ENCODE measurements at regions not wholly inside any gene's neighbourhood (a gene's known extent, or its start where the extent isn't known, plus 50 kb on each side); places are given as distances from the start of the nearest gene placed in this dataset.
"Not testable (repeated sequence)": the region's sequence is repeated elsewhere in the genome, so short reads cannot be mapped to it uniquely, and the experiment has no call there.

- no peak for DNase-seq (ENCODE audit: low spot score)
These were observed 330.6 kb upstream of the EPHA6 start for GRCh38 chr3:96483781-96484180.

GRCh38 chr3:96488708-96489107 is 325.7 kb upstream of the EPHA6 start:
- DNase-seq (ENCODE audit: low spot score), result no peak

- DNase-seq (ENCODE audit: low spot score), result no peak
These were observed 323.4 kb upstream of the EPHA6 start for GRCh38 chr3:96491023-96491422.

- no peak for DNase-seq (ENCODE audit: low spot score)
These were observed 322.5 kb upstream of the EPHA6 start for GRCh38 chr3:96491868-96492267.

- no peak for DNase-seq (ENCODE audit: low spot score)
These were observed 304.1 kb upstream of the EPHA6 start for GRCh38 chr3:96510334-96510733.

GRCh38 chr3:96537165-96537564 is 277.2 kb upstream of the EPHA6 start:
- DNase-seq (ENCODE audit: low spot score), result no peak

- DNase-seq (ENCODE audit: low spot score), result no peak
These were observed 276.2 kb upstream of the EPHA6 start for GRCh38 chr3:96538186-96538585.

GRCh38 chr3:96548073-96548472 is 266.3 kb upstream of the EPHA6 start:
- no peak for DNase-seq (ENCODE audit: low spot score)

- DNase-seq (ENCODE audit: low spot score), result no peak
These were observed 237.5 kb upstream of the EPHA6 start for GRCh38 chr3:96576935-96577334.

GRCh38 chr3:96584066-96584465 is 230.3 kb upstream of the EPHA6 start:
- DNase-seq (ENCODE audit: low spot score), result no peak

- not testable (repeated sequence) for DNase-seq (ENCODE audit: low spot score)
These were observed 207.5 kb upstream of the EPHA6 start for GRCh38 chr3:96606865-96607264.

- no peak for DNase-seq (ENCODE audit: low spot score)
These were observed 194.9 kb upstream of the EPHA6 start for GRCh38 chr3:96619475-96619874.

- no peak for DNase-seq (ENCODE audit: low spot score)
These were observed 191.5 kb upstream of the EPHA6 start for GRCh38 chr3:96622878-96623277.

GRCh38 chr3:96631050-96631449 is 183.3 kb upstream of the EPHA6 start:
- no peak for DNase-seq (ENCODE audit: low spot score)

GRCh38 chr3:96646596-96646995 is 167.8 kb upstream of the EPHA6 start:
- no peak for DNase-seq (ENCODE audit: low spot score)

- no peak for DNase-seq (ENCODE audit: low spot score)
These were observed 156.7 kb upstream of the EPHA6 start for GRCh38 chr3:96657710-96658109.

GRCh38 chr3:96671861-96672595 is 142.4 kb upstream of the EPHA6 start:
- not testable (repeated sequence) for DNase-seq (ENCODE audit: low spot score)

- no peak for DNase-seq (ENCODE audit: low spot score)
These were observed 137.2 kb upstream of the EPHA6 start for GRCh38 chr3:96677156-96677555.

GRCh38 chr3:96678325-96678724 is 136.1 kb upstream of the EPHA6 start:
- DNase-seq (ENCODE audit: low spot score), result no peak

- no peak for DNase-seq (ENCODE audit: low spot score)
These were observed 113.8 kb upstream of the EPHA6 start for GRCh38 chr3:96700322-96701315.

- DNase-seq (ENCODE audit: low spot score), result no peak
These were observed 108.5 kb upstream of the EPHA6 start for GRCh38 chr3:96705895-96706294.

GRCh38 chr3:96706509-96706908 is 107.9 kb upstream of the EPHA6 start:
- DNase-seq (ENCODE audit: low spot score), result no peak

- DNase-seq (ENCODE audit: low spot score), result no peak
These were observed 102.6 kb upstream of the EPHA6 start for GRCh38 chr3:96711816-96712215.
